Spleen (tissue), 11 donors: ENCODE measurements at regions not wholly inside any gene's neighbourhood (a gene's known extent, or its start where the extent isn't known, plus 50 kb on each side); places are given as distances from the start of the nearest gene placed in this dataset.
A peak's percentile ranks its signal among the peaks of the same experiment; 100 is the strongest.

Source experiments
- DNase-seq: peaks from one replicate; pipeline ENCODE4 v3.0.0-alpha.2; 2020
- H3K27ac ChIP-seq, 8 donors: fragments of 200-600 bp; sonication (generic) in 7 of 8; 1 replicate in 4 of 8; 2 replicates in 4 of 8; pipeline versions ENCODE4 v1.5.0 to v1.8.0; 2016 to 2021; ENCODE audit warnings: inconsistent platforms in 4 of 8, mild to moderate bottlenecking in 4 of 8, moderate library complexity in 1 of 8
- H3K27me3 ChIP-seq, 7 donors: fragments of 200-600 bp; sonication (generic) in 6 of 7; replicated peaks in 1 of 7; 1 replicate in 4 of 7; 2 replicates in 3 of 7; pipeline versions ENCODE4 v1.5.0 to v1.8.0; 2016 to 2021; ENCODE audit warnings: inconsistent platforms in 3 of 7, mild to moderate bottlenecking in 1 of 7
- H3K36me3 ChIP-seq, 6 donors: fragments of 200-600 bp; sonication (generic) in 5 of 6; 1 replicate in 4 of 6; 2 replicates in 2 of 6; pipeline versions ENCODE4 v1.5.0 to v1.8.0; 2016 to 2021; ENCODE audit warnings: inconsistent platforms in 2 of 6
- H3K4me1 ChIP-seq, 6 donors: fragments of 200-600 bp; sonication (generic) in 5 of 6; 1 replicate in 3 of 6; 2 replicates in 3 of 6; pipeline versions ENCODE4 v1.5.0 to v1.8.0; 2016 to 2021; ENCODE audit warnings: inconsistent platforms in 3 of 6
- H3K4me3 ChIP-seq, 8 donors: fragments of 200-600 bp; sonication (generic) in 7 of 8; 1 replicate in 4 of 8; 2 replicates in 4 of 8; pipeline versions ENCODE4 v1.5.0 to v1.8.0; 2016 to 2021; ENCODE audit warnings: inconsistent platforms in 4 of 8, mild to moderate bottlenecking in 4 of 8, moderate library complexity in 2 of 8
- H3K9me3 ChIP-seq, 8 donors: fragments of 200-600 bp; sonication (generic) in 7 of 8; 1 replicate in 4 of 8; 2 replicates in 4 of 8; pipeline versions ENCODE4 v1.5.0 to v1.8.0; 2016 to 2021; ENCODE audit warnings: inconsistent platforms in 4 of 8
- POLR2A ChIP-seq, 3 donors: fragments of 450-650 bp; IDR thresholded peaks; one replicate each; pipeline ENCODE4 v1.5.1; 2017; ENCODE audit warnings: antibody characterized with exemption in 3 of 3, mild to moderate bottlenecking in 1 of 3
- POLR2AphosphoS5 ChIP-seq, 3 donors: sonication (generic); formaldehyde crosslinking; IDR thresholded peaks; one replicate each; pipeline ENCODE4 v1.5.1; 2017; ENCODE audit warnings: antibody characterized with exemption in 3 of 3
- WGBS, 5 donors: extraction: QIAGEN DNeasy Blood & Tissue Kit in 3 of 5; methylation state at CpG; one replicate each; pipeline versions ENCODE4 v1.1.5 to v1.1.7; 2013 to 2018; 5-methylcytosine and 5-hydroxymethylcytosine counted together
- intact Hi-C: fragments of 100-400 bp; cut with DNase I; formaldehyde crosslinking; loops from one replicate; pipeline ENCODE4 v1.15.0; 2023; ENCODE audit warnings: low total_unique reads
- TF ChIP-seq, protein P1 (sequence below), 11 experiments: fragments of 200-600 bp in 7 of 11; fragments of 450-650 bp in 4 of 11; sonication (generic) in 4 of 11; IDR thresholded peaks in 8 of 11; conservative IDR thresholded peaks in 3 of 11; 1 replicate in 7 of 11; 2 replicates in 4 of 11; pipeline versions ENCODE4 v1.4.0 to v1.8.0; 2016 to 2021; ENCODE audit warnings: antibody characterized with exemption in 11 of 11, inconsistent platforms in 4 of 11, mild to moderate bottlenecking in 1 of 11
- donor health status: healthy with polysubstance abuse.
- donor health status: DM: no; HTN: no; CAD: no; lungs with moderate emphysema.
- donor health status: DM: no; HTN: no; CAD: no.
- donor health status: Bipolar disorder and iron deficiency.
- donor health status: healthy.
- donor health status: DM: no; HTN: no; CAD: no.
- donor health status: DM: yes; HTN: yes; CAD: no.

- Histone ChIP-seq H3K27ac (no peak overlapping the region), H3K4me3 (no peak overlapping the region), H3K36me3 (no peaks in the 10 kb centered on the region), H3K4me1 (peaks cover 0 to 6% (median 0%) of the 10 kb centered on the region in 6 donors), H3K27me3 (no peaks in the 10 kb centered on the region), H3K9me3 (no peaks in the 10 kb centered on the region)
- DNase-seq = no peak
- no peak for TF ChIP-seq POLR2A (IDR thresholded peaks at IDR 0.05)
- TF ChIP-seq, protein P1, sequence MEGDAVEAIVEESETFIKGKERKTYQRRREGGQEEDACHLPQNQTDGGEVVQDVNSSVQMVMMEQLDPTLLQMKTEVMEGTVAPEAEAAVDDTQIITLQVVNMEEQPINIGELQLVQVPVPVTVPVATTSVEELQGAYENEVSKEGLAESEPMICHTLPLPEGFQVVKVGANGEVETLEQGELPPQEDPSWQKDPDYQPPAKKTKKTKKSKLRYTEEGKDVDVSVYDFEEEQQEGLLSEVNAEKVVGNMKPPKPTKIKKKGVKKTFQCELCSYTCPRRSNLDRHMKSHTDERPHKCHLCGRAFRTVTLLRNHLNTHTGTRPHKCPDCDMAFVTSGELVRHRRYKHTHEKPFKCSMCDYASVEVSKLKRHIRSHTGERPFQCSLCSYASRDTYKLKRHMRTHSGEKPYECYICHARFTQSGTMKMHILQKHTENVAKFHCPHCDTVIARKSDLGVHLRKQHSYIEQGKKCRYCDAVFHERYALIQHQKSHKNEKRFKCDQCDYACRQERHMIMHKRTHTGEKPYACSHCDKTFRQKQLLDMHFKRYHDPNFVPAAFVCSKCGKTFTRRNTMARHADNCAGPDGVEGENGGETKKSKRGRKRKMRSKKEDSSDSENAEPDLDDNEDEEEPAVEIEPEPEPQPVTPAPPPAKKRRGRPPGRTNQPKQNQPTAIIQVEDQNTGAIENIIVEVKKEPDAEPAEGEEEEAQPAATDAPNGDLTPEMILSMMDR (IDR thresholded peaks at IDR 0.05 in 8 of 11, conservative IDR thresholded peaks at IDR 0.05 in 3 of 11) = no peak
- TF ChIP-seq POLR2AphosphoS5 (IDR thresholded peaks at IDR 0.05) = no peak
- 70 to 88% (median 82%) methylated on average over 1 of the region's 1 CpG for WGBS, 5 donors
- intact Hi-C loops = loop anchor here (10.0 kb wide), 1 partner anchor 57 kb away; no protein-coding TSS in a partner anchor
These were observed 221.2 kb downstream of the TLE1 start for GRCh38 chr9:81468084-81468595.

DNA sequence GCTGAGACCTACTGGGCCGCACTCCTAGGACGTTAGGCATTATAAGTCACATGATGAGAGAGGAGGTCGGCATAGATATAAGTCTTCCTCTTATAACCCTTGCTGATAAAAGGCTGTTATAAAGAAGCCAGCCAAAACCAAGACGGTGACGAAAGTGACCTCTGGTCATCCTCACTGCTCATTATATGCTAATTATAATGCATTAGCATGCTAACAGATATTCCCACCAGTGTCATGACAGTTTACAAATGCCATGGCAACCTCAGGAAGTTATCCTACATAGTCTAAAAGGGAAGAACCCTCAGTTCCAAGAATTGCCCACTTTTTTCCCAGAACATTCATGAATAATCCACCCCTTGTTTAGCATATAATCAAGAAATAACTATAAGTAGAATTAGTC, 222.4 kb downstream of the TLE1 start:
- Histone ChIP-seq H3K4me1 (peaks cover 0 to 6% (median 0%) of the 10 kb centered on the region in 6 donors), H3K4me3 (no peak overlapping the region), H3K27ac (no peak overlapping the region), H3K9me3 (no peaks in the 10 kb centered on the region), H3K36me3 (no peaks in the 10 kb centered on the region), H3K27me3 (no peaks in the 10 kb centered on the region)
- 87 to 93% (median 91%) methylated on average over 5 of the region's 5 CpGs for WGBS, 5 donors
- TF ChIP-seq POLR2A (IDR thresholded peaks at IDR 0.05) = no peak
- TF ChIP-seq POLR2AphosphoS5 (IDR thresholded peaks at IDR 0.05) = no peak
- TF ChIP-seq, protein P1 (IDR thresholded peaks at IDR 0.05 in 8 of 11, conservative IDR thresholded peaks at IDR 0.05 in 3 of 11) = no peak
- intact Hi-C loops = loop anchor here (10.0 kb wide), 1 partner anchor 58 kb away; no protein-coding TSS in a partner anchor
- no peak for DNase-seq

DNA sequence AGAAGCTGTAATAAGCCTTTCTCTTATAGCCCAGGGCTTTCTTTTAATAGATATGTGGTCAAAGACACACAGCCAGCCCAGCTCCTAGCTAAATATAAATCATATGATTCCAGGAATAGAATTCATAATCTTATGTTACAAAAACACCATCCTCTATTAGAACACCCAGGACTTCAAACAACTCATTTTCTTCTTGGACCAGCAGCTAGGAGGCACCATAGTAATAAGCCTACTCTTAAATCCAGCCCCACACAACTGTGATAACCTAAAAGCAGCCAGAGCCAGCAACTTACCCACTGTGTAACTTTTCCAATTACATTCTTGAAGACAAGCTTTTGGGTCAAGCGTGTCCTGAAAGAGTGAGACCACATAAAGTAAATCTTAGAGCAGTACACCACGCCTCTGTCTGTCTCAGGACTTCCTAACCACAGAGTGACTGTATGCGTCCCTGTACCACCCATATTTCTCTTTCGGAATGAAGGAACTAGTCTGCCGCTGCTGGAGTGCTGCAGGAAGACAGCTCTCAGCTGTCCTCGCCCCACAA, 223.8 kb downstream of the TLE1 start:
- no peaks in the 10 kb centered on the region for H3K9me3 ChIP-seq
- no peak overlapping the region for H3K27ac ChIP-seq
- H3K36me3 ChIP-seq = no peaks in the 10 kb centered on the region
- no peak overlapping the region for H3K4me3 ChIP-seq
- WGBS, 5 donors = 10 to 16% (median 14%) methylated on average over 6 of the region's 6 CpGs
- H3K27me3 ChIP-seq = no peaks in the 10 kb centered on the region
- no peak for TF ChIP-seq POLR2AphosphoS5 (IDR thresholded peaks at IDR 0.05)
- TF ChIP-seq, protein P1 (IDR thresholded peaks at IDR 0.05 in 8 of 11, conservative IDR thresholded peaks at IDR 0.05 in 3 of 11) = peak in 2 of 11 experiments; percentile 23 to 24
- DNase-seq = no peak
- intact Hi-C loops = loop anchor here (10.0 kb wide), 1 partner anchor 59 kb away; no protein-coding TSS in a partner anchor
- peaks cover 0 to 6% (median 0%) of the 10 kb centered on the region in 6 donors for H3K4me1 ChIP-seq

GRCh38 chr9:81462801-81463200, 226.5 kb downstream of the TLE1 start:
- Histone ChIP-seq H3K36me3 (no peaks in the 10 kb centered on the region), H3K4me3 (no peak overlapping the region), H3K27me3 (no peaks in the 10 kb centered on the region), H3K27ac (no peak overlapping the region), H3K9me3 (no peaks in the 10 kb centered on the region), H3K4me1 (peaks cover 0 to 6% (median 0%) of the 10 kb centered on the region in 6 donors)
- TF ChIP-seq, protein P1 (IDR thresholded peaks at IDR 0.05 in 8 of 11, conservative IDR thresholded peaks at IDR 0.05 in 3 of 11) = no peak
- no peak for DNase-seq
- intact Hi-C loops = loop anchor here (10.0 kb wide), 1 partner anchor 62 kb away; no protein-coding TSS in a partner anchor
